H54 (cell line): ENCODE measurements at regions not wholly inside any gene's neighbourhood (a gene's known extent, or its start where the extent isn't known, plus 50 kb on each side); places are given as distances from the start of the nearest gene placed in this dataset.

Experiments used
- DNase-seq: peaks from one replicate; pipeline ENCODE4 v3.0.0; 2011; ENCODE audit warnings: low spot score, mixed read lengths; ENCODE audit not compliant: insufficient read length
- FAIRE-seq: peaks from 3 replicates; lab custom pipeline; 2011; peaks lifted over from hg19 to GRCh38; lab: Jason Lieb, UNC
- POLR2A ChIP-seq: IDR thresholded peaks from 2 replicates; pipeline ENCODE4 v1.6.1; 2011; ENCODE audit warnings: low read depth, mild to moderate bottlenecking, low read length

DNA sequence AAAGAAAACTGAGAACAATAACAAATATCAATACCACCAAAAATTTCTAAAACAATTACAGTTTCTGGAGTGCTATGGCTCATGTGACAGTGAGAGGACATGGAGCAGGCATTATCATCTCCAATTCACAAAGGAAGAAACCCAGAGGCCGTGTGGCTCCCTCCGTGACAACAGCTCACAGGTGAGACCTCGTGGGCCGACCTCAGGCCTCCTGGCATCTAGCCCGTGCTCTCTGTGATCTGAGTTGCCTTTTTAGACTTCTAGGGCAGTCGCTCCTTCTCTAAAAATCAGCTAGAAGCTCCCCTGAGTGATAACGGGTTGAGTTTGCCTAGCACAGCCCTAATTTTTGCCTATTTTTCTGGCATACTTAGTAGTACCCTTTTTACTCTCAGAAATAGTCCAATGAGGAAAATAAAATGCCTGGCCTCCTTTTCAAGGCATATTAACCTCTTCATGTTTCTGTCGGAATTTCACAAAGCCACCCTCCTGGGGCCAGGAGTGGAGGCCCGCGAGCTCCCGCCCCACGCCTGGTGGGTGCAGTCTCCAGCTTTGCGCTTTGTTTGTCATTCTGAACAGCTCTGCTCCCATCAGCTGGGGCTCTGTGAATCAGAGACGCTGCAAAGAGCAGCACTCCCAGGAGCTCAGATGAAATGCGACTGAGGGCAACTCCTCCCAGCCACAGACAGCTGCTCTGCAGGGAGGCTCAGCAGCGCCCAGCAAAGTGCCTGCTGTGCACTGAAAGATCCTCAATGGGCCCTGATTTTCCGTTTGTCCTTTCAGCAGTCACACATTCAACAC is 292.5 kb downstream of the UQCRFS1 start:
- no peak for FAIRE-seq
- DNase-seq = no peak

DNA sequence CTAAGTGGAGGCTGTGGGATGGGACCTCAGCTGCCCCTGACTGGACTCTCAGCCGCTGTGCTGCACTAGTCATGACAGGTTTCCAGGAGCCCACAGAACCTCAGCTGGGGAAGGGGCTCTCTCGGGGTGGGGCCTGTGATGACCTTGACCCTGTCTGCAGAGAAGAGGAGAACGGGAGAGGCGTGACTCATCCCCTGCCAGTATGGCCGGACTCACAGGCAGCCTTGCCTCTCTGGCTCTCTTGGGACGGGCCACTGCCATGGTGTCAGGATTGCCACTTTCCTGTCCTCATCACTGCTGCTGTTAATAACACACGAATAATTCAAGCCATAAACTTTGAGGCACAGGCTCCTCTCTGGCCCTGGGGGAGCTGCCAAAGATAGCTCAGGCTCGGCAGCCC is 295.3 kb downstream of the UQCRFS1 start:
- no peak for TF ChIP-seq POLR2A
- no peak for DNase-seq
- FAIRE-seq = no peak

More for the DNA sequence above, 292.5 kb downstream of the UQCRFS1 start:
- TF ChIP-seq POLR2A = no peak

DNA sequence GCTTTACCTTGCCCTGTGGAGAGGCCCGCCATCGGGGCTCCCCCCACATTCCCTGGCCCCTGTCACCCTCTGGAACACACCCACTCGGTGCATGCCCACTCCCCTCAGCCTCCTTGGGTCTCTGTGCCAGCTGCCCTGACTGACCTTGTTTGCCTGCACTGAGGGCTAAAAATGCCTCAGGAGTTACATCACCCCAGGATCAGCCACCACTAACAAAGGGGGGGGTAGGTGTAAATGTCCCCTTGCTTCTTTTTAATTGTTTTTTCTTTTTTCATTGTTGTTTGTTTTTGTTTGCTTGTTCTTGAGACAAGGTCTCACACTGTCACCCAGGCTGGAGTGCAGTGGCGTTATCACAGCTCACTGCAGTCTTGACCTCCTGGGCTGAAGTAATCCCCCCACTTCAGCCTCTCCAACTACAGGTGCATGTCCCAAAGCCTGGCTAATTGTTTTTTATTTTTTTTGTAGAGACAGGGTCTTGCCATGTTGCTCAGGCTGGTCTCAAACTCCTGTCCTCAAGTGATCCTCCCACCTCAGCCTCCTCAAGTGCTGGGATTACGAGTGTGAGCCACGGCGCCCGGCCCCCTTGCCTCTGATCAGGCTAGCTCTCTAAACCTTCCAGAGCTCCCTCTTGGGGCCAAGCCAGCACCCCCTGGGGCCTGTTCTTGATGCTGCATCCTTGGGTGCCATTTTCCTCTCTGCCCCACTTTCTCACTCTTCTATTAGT is 297.1 kb downstream of the UQCRFS1 start:
- DNase-seq (no peak), FAIRE-seq (no peak)
- no peak for TF ChIP-seq POLR2A

DNA sequence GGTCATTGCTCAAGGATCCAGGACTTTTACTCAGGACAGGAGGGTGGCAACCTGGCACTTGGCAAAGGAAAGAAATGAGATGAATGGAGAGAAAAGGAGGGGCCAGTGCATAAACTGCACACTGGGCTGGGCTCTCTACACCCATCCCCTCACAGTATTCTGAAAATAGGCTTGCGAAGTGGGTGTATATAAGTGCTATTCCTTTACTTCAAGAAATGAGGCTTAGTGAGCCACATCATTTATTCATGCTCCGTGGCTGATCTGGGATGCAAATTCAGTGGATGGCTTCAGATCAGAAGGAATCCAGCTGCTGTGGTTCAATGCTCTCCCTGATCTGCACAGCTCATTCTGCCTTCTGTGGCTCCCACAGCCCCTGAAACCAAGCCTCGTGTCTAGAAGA is 297.7 kb downstream of the UQCRFS1 start:
- FAIRE-seq (no peak), DNase-seq (no peak)
- no peak for TF ChIP-seq POLR2A

DNA sequence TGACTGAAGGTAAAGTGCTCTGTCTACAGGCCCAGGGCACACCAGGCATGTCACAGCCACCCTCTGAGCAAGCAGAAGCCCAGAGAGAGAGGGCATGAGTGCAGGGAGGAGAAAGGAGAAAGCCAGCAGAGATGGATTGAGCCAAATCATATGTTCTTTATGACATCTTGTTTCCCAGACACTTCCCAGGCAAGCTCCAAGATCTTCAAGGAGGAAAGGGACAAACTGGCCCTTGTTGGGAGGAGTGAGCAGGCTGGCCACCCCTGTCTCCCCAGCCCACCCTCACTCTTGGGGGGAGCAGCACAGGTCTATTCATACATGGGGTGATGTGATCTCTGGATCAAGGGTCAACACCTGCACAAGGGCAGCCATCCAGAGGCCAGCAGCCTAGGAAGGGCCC is 298.8 kb downstream of the UQCRFS1 start:
- DNase-seq (no peak), FAIRE-seq (no peak)
- no peak for TF ChIP-seq POLR2A

DNA sequence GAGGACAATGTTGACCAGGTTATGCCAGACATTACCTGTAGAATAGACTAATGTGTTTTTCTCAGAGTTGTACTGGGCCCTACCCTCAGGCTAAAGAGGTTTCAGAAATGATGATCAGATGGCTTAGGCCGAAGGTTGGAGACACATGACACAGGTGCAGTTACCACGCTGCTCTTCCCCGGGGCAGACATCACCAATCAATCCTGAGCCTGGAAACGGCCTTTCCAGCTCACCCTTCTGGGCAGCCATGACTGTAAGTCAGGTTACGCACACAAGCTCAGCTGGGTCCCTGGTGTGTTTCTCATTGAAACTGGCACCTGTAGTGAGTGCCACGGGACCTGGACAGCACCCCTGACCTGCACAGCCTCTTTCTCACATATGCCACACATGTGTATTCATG is 299.3 kb downstream of the UQCRFS1 start:
- FAIRE-seq = no peak
- DNase-seq = no peak
- TF ChIP-seq POLR2A = no peak

DNA sequence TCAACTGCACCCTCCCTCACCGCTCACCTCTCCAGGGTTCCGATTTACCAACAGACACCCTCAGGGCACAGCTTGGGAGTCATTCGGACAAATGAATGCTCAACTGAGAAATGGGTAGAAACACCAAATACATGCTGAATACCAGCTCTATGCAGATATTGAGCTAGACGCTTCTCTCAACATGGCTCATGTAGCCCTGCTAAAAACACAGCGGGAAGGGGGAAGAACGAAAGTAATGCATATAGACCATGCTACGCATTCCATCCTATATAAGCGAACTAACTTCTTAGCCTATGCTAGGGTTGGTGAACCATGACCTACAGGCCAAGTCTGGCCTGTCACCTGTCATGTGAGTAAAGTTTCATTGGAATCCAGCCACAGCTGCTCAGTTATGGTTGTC is 304.0 kb downstream of the UQCRFS1 start:
- FAIRE-seq = no peak
- DNase-seq = no peak
- no peak for TF ChIP-seq POLR2A

DNA sequence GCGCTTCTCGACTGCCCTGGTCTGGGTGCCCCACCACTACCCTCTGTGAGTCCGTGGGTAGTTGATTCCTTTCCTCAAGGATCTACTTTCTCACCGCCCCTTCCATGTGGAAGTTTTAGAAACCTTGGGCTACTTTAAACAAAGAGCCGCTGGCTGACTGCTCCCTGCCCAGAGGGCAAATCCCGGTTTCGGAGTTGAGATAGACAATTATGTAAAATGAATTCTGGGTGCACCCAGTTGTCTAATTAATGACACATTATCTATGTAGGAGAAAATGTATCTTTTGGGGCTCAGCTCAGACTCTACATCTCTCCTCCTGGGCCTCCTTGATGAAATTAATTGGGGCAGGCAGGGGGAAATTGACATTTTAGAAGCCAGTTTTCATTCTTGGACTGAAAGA is 305.4 kb downstream of the UQCRFS1 start:
- DNase-seq = no peak
- FAIRE-seq = no peak
- no peak for TF ChIP-seq POLR2A

DNA sequence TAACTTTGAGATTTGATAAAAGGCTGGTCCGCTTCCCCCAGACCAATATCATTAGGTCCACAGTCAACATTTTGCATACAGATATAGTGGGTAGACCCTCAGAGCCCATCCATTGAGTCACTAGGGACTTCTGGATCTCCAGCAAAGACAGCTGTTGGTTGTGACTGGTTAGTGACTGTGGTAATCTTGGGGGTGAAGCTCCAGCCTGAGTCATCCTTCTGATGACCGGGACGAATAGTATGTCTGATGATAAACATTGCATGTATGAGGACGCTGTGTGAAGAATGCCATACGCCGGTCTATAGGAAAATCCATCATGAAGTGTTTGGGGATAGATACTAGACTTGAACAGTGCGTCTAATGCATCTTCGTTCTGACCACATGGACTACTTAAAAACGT is 307.0 kb downstream of the UQCRFS1 start:
- DNase-seq = peak; percentile 25
- no peak for TF ChIP-seq POLR2A
- no peak for FAIRE-seq

DNA sequence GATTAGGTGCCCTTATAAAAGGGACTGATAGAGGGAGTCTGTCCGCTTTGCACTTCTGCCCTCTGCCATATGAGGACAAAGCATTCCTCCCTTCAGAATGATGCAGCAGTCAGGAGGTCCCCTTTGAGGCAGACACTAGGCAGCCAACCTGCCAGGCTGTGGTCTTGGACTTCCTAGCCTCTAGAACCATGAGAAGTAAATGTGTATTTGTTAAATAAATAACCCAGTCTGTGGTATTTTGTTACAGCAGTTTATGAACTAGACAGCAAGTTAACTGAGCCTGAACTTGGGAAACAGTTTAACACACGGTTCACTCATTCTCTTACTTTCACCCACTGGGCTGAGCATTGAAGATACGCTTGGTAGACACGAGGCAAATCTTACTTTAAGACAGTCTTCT is 313.2 kb downstream of the UQCRFS1 start:
- FAIRE-seq (no peak), DNase-seq (no peak)
- TF ChIP-seq POLR2A = no peak

DNA sequence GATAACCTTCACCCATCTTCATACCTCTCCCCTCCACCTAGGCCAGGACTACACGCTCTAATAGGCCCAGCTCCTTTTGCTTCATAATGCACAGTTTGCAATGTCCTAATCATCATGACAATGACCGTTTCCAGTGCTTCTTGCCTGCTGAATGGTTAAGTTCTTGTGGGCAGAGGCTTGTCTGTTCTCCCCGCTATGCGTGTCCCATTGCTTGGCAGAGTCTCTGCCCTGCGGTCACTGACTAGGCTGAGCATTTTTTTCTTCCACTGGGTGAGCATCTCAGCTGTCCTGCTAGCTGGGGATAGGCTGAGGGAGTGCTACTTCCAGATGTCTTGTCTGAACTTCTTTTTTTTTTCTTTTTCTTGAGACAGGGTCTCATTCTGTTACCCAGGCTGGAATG is 314.7 kb downstream of the UQCRFS1 start:
- DNase-seq = no peak
- no peak for TF ChIP-seq POLR2A
- FAIRE-seq = no peak

DNA sequence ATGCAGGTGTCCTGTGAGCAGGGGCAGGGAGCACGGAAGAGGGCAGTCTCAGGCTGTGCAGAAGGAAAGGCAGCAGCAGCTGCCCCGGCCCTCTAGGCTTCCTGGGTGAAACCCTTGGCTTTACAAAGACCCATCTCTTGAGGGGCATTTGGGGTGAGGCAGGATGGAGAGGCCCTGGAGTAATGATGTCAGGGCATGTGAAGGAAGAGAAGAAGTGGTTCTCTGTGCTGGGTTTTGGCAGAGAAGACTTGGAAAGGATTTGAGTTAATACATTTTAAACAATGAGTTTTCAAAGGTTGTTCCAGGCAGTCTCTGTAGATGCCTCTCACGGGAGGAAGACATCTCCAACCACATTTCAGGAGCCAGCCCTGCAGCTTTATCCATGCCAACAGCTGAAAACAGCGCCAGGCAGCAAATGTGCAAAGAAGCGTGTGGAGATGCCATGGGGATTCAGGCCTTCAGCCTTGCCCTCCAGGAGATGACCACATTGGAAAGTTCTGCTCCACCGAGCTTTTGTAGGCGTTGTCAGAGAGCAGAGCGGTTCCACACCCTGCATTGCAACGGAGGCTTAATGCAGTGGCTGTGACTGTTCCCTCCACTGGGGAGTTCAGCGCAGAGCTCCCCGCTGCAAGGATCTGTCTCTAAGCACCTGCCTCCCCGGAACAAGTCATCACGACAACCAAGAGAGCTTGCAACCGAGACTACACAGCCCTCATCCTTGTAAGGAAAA is 322.8 kb downstream of the UQCRFS1 start:
- no peak for FAIRE-seq
- no peak for DNase-seq
- TF ChIP-seq POLR2A = no peak

DNA sequence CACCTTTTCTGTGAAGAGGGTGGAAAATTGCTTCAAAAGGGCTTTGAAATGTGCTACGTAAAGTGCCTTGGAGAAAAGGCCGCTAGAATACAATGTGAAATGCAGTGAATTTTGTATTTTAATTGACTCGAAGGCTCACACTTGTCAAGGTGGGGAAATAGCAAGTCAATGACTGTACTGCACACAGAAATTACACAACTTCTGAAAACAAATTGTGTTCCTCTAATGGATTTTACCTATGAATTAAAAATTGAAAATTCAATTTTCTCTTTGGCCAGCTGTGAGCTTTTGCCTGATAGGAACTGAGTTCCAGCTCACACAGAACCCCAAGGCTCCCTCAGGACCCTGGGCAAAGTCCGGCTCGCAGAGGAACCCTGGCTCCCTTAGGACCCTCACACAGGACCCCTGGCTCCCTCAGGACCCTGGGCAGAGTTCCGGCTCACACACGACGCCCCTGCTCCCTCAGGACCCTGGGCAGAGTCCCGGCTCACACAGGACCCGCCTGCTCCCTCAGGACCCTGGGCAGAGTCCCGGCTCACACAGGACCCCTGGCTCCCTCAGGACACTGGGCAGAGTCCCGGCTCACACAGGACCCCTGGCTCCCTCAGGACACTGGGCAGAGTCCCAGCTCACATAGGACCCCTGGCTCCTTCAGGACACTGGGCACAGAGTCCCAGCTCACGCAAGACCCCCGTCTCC is 324.9 kb downstream of the UQCRFS1 start:
- FAIRE-seq (no peak), DNase-seq (no peak)
- no peak for TF ChIP-seq POLR2A
